NB4 (cell line): ENCODE measurements at regions not wholly inside any gene's neighbourhood (a gene's known extent, or its start where the extent isn't known, plus 50 kb on each side); places are given as distances from the start of the nearest gene placed in this dataset.

Experiments used
- DNase-seq: peaks from one replicate; pipeline ENCODE4 v3.0.0; 2010; ENCODE audit warnings: low read depth
- H3K4me3 ChIP-seq: one replicate; pipeline ENCODE4 v1.5.1; 2011; ENCODE audit warnings: mild to moderate bottlenecking, low read depth, low read length, moderate library complexity
- CTCF ChIP-seq: IDR thresholded peaks from one replicate; pipeline ENCODE4 v1.5.1; 2012; ENCODE audit warnings: low read depth, low read length
- MAX ChIP-seq: IDR thresholded peaks from 2 replicates; pipeline ENCODE4 v1.6.1; 2011; ENCODE audit warnings: low read depth, low read length
- MYC ChIP-seq: IDR thresholded peaks from 2 replicates; pipeline ENCODE4 v1.6.1; 2011; ENCODE audit warnings: low read depth, low read length
- POLR2A ChIP-seq: IDR thresholded peaks from 2 replicates; pipeline ENCODE4 v1.6.1; 2011; ENCODE audit warnings: mild to moderate bottlenecking; ENCODE audit not compliant: insufficient read length; ENCODE audit errors: extremely low read depth

GRCh38 chr1:98459486-98459870 lies 202.0 kb upstream of the SNX7 start:
- no peak for TF ChIP-seq CTCF
- TF ChIP-seq MAX: no peak
- TF ChIP-seq POLR2A: no peak
- no peak for TF ChIP-seq MYC
- no peak overlapping the region for H3K4me3 ChIP-seq
- DNase-seq: no peak

GRCh38 chr1:98458511-98459485 lies 202.7 kb upstream of the SNX7 start:
- TF ChIP-seq POLR2A (no peak), MYC (no peak), MAX (no peak), CTCF (no peak)
- no peak overlapping the region for H3K4me3 ChIP-seq
- no peak for DNase-seq

DNA sequence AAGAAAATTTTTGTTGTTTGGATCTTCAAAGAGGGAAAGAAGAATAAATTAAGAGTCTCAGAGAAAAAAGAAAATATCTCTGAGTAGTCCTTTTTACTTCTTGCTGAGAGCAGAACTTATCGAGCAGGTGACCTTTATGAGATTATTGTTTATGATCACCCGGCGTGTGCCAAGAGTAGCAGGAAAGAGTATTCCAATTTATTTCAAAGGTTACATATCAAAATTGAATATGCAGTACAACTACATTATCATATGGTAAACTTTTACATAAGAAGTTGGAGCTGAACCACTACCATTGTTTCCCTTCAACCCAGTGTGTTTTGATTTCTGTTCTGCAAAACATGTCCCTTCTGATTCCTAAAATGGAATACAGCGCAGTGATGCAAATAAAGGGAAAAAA lies 204.3 kb upstream of the SNX7 start:
- DNase-seq: no peak
- no peak overlapping the region for H3K4me3 ChIP-seq
- TF ChIP-seq MAX (no peak), MYC (no peak), CTCF (no peak), POLR2A (no peak)

GRCh38 chr1:98454666-98455065 lies 206.9 kb upstream of the SNX7 start:
- no peak for DNase-seq
- TF ChIP-seq MYC: no peak
- TF ChIP-seq POLR2A: no peak
- TF ChIP-seq CTCF: no peak
- no peak for TF ChIP-seq MAX

DNA sequence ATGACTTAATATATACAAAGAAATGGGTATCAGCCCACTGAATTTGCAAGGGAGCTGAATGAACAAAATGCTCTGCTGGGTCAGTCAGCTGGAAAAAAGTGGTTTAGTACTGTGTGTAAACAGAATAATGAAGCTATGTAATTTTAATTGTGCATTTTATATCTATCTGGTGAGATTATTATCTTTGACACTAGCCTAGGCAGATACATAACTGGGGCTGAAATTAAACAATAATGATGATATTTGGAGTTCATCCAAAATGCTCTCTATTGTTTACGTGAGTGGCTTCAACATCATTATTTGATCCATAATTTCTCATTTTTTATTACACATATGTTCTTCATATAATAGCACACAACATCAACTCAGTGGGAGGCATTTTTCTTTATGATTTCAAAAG lies 208.5 kb upstream of the SNX7 start:
- TF ChIP-seq MAX (no peak), MYC (no peak), CTCF (no peak), POLR2A (no peak)
- no peak overlapping the region for H3K4me3 ChIP-seq
- DNase-seq: no peak

More at GRCh38 chr1:98454666-98455065, 206.9 kb upstream of the SNX7 start:
- no peak overlapping the region for H3K4me3 ChIP-seq
